ENCODE measurements at regions not wholly inside any gene's neighbourhood (a gene's known extent, or its start where the extent isn't known, plus 50 kb on each side); places are given as distances from the start of the nearest gene placed in this dataset.

DNA sequence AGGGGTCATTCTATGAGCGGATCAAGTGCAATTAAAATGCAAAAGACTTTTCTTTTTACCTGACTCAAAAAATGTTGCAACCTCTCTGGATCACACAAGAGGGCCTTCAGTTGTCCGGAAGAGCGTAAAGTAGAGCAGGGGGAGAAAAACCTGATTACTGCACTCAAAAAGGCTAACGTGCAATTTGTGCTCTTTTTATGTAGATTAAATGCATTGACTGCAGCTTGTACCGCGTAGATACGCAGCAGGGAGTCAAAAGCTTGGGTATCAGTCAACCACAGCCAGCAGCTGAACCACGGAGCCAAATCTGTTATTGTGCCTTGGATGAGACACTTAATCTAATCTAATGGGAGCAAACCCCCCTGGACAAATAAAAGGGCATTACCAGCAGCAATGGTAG is 107.3 kb upstream of the RAI2 start:
- Mint-ChIP-seq H3K27ac (no peak overlapping the region), H3K27me3 (ENCODE audit: low read depth) (peaks cover 3% of the 10 kb centered on the region; the same call in 1 of the 2 replicates), H3K4me3 (no peak overlapping the region), H3K36me3 (ENCODE audit: insufficient read depth in 1 of 3, low read depth in 3 of 3) (peaks cover 0 to 4% (median 2%) of the 10 kb centered on the region in 3 experiments; a peak in 4 of 7 replicates), H3K9me3 (peaks cover 58 to 71% of the 10 kb centered on the region in 2 experiments), H3K4me1 (peaks cover 12 to 22% of the 10 kb centered on the region in 2 experiments)
- Histone ChIP-seq H2BK120ac (ENCODE audit: low read depth, low read length, poor library complexity, severe bottlenecking) (no peak overlapping the region), H3K18ac (ENCODE audit: insufficient read length, low read depth, low read length) (no peak overlapping the region), H2AFZ (ENCODE audit: low read length) (no peak overlapping the region), H2BK15ac (ENCODE audit: low read depth, low read length) (no peak overlapping the region), H4K5ac (ENCODE audit: insufficient read length, low read depth, low read length) (no peak overlapping the region), H3K27ac (ENCODE audit: insufficient read length, low read depth, low read length) (no peak overlapping the region), H3K27me3 (ENCODE audit: insufficient read depth, low read length) (no peaks in the 10 kb centered on the region), H2BK20ac (ENCODE audit: low read depth, low read length, poor library complexity, severe bottlenecking) (no peak overlapping the region), H3K56ac (ENCODE audit: insufficient read length, low read depth, low read length) (no peak overlapping the region), H3K14ac (ENCODE audit: insufficient read depth, low read length) (no peak overlapping the region), H3K4me1 (ENCODE audit: insufficient read depth, low read length) (no peaks in the 10 kb centered on the region), H4K8ac (replicated peaks; ENCODE audit: insufficient read length, low read depth, low read length) (no peak overlapping the region), H3K23ac (ENCODE audit: insufficient read length, low read depth, low read length) (no peak overlapping the region), H3K79me2 (ENCODE audit: insufficient read depth, low read length) (no peaks in the 10 kb centered on the region), H4K91ac (ENCODE audit: insufficient read length, low read depth, low read length) (no peak overlapping the region), H3K4ac (ENCODE audit: low read depth, low read length) (no peak overlapping the region), H3K9ac (ENCODE audit: extremely low read depth, insufficient read length, low read length) (no peak overlapping the region), H3K4me2 (ENCODE audit: insufficient read depth, insufficient read length, low read length) (no peak overlapping the region), H3K79me1 (ENCODE audit: insufficient read depth, low read depth, low read length, poor library complexity, severe bottlenecking) (no peaks in the 10 kb centered on the region), H2BK5ac (ENCODE audit: insufficient read length, low read length) (no peak overlapping the region), H2AK5ac (ENCODE audit: insufficient read length, low read length) (no peak overlapping the region), H3T11ph (ENCODE audit: low read length) (no peak overlapping the region), H3K23me2 (ENCODE audit: insufficient read length, low read depth, low read length, poor library complexity, severe bottlenecking) (no peaks in the 10 kb centered on the region), H2BK12ac (ENCODE audit: insufficient read length, low read depth, low read length) (no peak overlapping the region), H3K9me3 (ENCODE audit: control insufficient read depth, low read depth, low read length) (peaks cover 67% of the 10 kb centered on the region), H4K20me1 (ENCODE audit: control insufficient read depth, insufficient read depth, insufficient read length) (no peaks in the 10 kb centered on the region)
- DNase-seq = no peak
- WGBS (ENCODE audit: extremely low coverage, insufficient read length, low lambda C conversion rate) = no CpG with 5 or more reads among the region's 8 CpGs
- TF ChIP-seq, protein P1, sequence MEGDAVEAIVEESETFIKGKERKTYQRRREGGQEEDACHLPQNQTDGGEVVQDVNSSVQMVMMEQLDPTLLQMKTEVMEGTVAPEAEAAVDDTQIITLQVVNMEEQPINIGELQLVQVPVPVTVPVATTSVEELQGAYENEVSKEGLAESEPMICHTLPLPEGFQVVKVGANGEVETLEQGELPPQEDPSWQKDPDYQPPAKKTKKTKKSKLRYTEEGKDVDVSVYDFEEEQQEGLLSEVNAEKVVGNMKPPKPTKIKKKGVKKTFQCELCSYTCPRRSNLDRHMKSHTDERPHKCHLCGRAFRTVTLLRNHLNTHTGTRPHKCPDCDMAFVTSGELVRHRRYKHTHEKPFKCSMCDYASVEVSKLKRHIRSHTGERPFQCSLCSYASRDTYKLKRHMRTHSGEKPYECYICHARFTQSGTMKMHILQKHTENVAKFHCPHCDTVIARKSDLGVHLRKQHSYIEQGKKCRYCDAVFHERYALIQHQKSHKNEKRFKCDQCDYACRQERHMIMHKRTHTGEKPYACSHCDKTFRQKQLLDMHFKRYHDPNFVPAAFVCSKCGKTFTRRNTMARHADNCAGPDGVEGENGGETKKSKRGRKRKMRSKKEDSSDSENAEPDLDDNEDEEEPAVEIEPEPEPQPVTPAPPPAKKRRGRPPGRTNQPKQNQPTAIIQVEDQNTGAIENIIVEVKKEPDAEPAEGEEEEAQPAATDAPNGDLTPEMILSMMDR (conservative IDR thresholded peaks at IDR 0.05) = no peak
